HG03575 (cell line): ENCODE measurements at regions not wholly inside any gene's neighbourhood (a gene's known extent, or its start where the extent isn't known, plus 50 kb on each side); places are given as distances from the start of the nearest gene placed in this dataset.
"Not testable (repeated sequence)": the region's sequence is repeated elsewhere in the genome, so short reads cannot be mapped to it uniquely, and the experiment has no call there.

Experiments used
- ATAC-seq: cut with Tn5 transposase; IDR thresholded peaks from one replicate; pipeline ENCODE4 v1.9.1; 2021; ENCODE audit not compliant: unreplicated experiment, insufficient number of reproducible peaks, low FRiP score; ENCODE audit errors: extremely low read depth

DNA sequence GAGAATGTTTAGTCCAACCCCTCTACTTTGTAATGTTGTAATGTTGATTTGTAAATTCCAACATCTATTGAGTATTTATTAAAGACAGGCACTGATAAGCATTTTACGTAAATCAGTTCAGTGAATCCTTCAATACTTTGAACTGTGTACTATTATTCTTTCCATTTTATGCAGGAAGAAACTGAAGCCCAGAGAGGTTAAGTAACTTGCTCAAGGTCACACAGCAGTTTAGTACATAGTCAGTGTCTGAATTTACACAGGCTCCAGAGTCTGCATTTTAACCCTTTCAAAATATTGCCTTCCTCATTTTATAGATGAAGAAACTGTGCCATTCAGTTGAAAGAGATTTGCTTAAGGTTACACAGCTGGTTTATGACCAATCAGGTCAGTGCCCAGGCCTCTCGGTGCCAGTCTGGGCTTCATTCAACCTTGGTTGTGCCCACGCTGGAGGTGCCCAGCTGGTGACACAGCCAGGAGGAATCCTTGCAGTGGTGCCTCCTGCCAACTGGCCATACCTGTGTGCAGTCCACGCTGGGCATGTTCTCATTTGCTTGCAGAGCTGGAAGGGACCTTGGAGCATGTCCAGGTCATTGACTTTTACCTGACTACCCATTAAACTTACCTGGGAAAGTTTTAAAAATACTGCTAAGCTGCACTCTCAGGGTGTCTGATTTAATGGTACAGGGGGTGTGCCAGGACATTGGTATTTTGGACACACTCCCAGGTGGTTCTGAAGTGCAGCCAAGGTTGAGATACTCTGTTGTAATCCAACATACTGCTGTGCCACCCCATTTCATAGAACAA is 74.3 kb upstream of the CYRIA start:
- ATAC-seq, result no peak

DNA sequence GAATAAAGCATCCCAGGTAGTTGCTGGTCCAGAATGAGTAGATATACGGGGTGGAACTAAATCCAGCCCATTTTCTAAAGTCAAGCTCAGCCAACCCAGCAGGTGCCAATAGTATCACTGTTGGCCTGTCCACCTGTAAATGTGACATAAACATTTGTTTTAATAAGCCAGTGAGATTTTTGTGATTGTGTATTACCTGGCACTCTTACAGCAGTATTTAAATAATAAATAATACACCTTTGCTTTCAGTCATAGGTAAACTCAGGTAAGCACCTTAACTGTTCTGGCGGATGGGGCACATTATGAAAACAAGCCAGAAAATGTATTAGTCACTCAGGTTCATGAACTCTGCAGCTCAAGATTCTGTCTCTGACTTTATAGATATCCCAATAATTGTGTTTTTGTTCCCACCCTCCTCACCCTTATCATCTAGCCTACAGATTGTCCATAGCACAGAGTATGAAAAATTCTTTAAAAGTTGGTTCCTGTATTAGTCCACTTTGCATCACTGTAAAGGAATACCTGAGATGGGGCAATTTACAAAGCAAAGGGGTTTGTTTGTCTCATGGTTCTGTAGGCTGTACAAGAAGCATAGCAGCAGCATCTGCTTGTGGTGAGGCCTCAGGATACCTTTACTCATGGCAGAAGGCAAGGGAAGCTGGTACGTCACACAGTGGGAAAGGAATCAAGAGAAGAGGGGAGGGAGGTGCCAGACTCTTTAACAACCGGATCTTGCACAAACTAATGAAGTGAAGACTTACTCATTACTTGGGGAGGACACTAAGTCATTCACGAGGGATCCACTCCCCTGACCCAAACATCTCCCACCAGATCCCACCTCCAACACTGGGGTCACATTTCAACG is 73.0 kb upstream of the CYRIA start:
- ATAC-seq, result no peak

- ATAC-seq, result no peak
These were observed 72.2 kb upstream of the CYRIA start for GRCh38 chr2:16737812-16738211.

GRCh38 chr2:16736633-16737032 is 71.0 kb upstream of the CYRIA start:
- no peak for ATAC-seq

GRCh38 chr2:16729335-16729734 is 63.7 kb upstream of the CYRIA start:
- ATAC-seq, result peak; percentile 57

- peak; percentile 94 for ATAC-seq
These were observed 62.9 kb upstream of the CYRIA start for GRCh38 chr2:16728351-16729136.

DNA sequence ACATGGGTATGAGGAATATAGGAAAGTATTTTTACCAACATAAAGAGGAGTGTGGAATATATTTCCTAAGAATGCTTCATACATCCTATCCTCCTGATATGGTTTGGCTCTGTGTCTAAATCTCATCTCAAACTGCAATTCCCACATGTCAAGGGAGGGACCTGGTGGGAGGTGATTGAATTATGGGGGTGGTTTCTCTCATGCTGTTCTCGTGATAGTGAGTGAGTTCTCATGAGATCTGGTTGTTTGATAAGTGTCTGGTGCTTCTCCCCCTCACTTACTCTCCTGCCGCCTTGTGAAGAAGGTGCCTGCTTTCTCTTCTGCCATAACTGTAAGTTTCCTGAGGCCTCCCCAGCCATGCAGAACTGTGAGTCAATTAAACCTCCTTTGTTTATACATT is 62.2 kb upstream of the CYRIA start:
- not testable (repeated sequence) for ATAC-seq

DNA sequence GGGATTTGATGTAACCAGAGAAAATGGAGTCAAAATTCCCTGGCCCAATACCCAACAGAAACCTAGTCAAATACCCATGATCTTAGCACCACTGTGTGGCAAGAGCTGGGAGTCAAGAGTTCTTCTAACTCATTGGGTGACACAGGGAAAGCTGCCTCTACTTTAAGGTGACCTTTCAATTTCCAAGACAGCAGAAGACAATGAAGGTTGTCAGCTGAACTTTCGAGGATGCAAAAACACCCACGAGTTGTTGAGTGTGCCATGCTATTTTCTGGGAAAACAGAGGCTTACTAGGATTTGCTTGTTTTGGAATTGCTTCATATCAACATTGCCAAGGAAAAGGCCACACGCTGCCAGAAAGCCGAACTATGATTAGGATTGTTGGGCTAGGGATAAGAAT is 61.6 kb upstream of the CYRIA start:
- no peak for ATAC-seq

- no peak for ATAC-seq
These were observed 60.9 kb upstream of the CYRIA start for GRCh38 chr2:16726577-16726976.

- no peak for ATAC-seq
These were observed 60.5 kb upstream of the CYRIA start for GRCh38 chr2:16726147-16726546.

DNA sequence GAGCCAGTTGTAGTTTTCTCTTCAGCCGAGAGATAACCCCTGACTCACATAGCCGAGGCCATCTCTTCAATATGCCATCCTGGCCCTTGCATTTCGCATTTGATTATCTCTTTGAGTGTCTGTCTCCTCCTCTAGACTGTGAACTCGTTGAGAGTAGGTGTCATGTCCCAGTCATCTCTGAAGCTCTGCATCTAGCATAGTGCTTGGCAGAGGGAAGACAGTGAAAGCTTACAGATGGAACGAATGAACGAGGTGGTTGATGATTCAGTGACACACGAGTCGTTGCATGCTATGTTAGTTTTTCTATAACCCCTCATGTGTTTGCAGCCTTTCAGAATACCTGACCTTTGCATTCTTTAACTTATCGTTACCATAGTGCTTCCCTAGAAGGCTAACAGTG is 59.9 kb upstream of the CYRIA start:
- no peak for ATAC-seq

DNA sequence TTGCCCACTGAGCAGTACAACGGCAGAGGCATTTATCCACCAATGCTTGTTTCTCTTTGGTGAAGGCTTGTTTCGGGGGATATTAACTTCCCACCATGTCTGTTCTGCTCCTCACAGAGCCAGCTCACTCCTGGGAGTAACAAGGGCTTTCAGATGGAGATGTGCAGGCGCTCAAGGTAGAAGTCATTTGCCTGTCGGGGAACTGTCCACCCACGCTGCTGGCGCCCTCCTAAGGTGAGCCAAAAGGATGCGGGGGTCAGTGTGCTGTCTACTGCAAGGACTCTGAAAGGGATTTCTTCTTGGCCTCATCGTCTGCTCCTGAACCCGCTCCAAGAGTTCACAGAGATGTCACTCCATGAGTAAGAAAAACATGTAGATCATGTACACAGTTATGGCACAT is 57.0 kb upstream of the CYRIA start:
- ATAC-seq, result no peak

DNA sequence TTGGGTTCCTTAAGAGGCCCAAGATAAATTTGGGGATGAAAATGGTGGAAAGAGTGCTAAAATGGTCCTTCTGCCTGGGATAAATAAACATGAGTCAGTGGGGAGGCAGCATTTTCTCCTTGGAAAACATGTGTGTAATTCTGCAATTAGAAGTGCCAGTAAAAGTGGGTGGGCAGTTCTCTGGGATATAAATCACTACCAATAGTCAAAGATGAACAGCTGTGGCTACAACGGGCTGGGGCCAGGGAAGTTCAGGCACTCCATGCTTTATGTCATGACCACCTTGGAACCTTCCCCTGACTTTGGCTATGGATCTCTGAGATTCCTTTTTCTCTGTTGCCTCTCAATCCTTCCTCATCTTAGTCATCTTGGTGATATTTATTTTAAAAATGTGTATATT is 56.5 kb upstream of the CYRIA start:
- no peak for ATAC-seq

DNA sequence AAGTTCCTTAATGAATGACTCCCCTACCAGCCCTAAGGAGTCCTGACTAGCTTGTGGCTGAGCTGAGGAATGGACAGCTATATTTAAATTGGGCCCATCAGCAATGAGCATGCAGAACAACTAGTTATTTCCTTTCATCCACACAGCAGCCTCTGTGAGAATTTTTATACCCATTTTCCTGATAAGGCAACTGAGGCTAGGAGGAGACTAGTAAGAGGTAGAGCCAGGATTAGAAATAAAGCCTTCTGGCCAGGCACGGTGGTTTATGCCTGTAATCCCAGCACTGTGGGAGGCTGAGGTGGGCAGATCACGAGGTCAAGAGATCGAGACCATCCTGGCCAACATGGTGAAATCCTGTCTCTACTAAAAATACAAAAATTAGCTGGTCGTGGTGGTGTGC is 55.9 kb upstream of the CYRIA start:
- ATAC-seq, result not testable (repeated sequence)

DNA sequence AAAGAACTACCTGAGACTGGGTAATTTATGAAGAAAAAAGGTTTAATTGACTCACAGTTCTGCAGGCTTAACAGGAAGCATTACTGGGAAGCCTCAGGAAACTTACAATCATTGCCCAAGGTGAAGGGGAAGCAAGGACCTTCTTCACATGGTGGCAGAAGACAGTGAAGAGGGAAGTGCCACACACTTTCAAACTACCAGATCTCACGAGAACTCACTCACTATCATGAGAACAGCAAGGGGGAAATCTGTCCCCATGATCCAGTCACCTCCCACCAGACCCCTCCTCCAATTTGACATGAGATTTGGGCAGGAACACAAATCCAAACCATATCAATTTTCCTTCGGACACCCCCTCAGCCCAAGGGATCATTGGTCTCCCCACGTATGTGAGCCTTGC is 55.1 kb upstream of the CYRIA start:
- not testable (repeated sequence) for ATAC-seq

- ATAC-seq, result no peak
These were observed 53.8 kb upstream of the CYRIA start for GRCh38 chr2:16719485-16719808.

DNA sequence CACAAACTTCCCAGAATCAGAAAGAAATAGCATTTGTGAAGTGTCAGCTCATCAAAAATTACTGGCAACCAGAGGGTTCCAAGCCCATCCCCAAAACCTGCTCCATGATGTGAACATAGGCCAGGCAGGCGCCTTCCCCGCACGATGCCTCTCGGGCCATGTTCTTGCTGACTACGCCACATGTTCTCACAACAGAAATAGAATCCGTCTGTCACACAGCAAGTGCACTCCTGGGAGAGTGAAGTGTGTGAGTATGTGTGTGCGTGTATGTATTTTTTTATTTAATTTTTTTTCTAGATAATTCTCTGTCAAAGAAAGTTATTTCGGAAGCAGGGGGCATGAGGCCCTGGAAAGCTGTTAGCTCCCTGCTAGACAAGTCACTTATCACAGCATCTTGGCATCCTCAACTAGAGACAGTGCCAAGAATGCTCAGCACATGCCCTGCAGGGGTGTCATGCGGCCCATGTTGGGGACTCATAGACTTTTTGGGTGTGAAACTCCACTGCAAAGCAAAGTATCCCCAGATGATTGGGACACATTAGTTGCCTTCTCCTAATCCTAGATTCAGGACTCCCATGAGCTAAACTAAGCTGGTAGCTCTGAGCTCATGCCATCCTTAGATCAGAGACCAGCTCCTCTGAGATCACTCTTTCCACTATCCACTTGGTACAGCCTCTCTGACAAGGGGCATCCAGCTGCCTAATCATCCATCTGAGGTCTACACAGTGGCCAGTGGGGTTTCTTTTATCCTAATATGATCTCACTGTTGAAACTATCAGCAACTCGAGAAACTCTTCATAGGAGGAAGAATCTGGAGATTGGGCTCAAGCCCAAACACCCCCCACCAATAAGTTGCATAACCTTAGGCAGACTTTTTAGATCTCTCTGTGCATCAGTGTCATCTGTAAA is 53.2 kb upstream of the CYRIA start:
- no peak for ATAC-seq

- ATAC-seq, result no peak
These were observed 51.8 kb upstream of the CYRIA start for GRCh38 chr2:16717477-16717876.

DNA sequence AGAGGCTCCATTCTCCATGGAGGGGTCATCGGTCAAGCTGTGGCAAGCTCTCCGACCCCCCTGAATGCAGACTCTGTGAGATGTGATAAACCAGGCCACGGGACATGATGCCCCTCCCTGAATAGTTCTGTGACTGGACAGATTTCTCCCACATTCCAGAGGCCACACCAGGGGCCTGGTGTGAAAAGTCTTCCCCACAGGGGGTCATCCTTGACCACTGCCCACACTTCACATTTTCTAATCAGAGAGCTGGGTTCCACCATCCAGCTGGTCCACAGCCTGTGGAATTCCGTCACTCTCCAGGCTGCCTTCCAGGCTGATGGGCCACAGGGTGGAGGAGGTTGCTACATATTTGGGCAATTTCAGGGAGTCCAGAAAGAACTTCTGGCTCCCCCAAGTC is 51.3 kb upstream of the CYRIA start:
- ATAC-seq, result no peak
